ENCODE measurements at regions not wholly inside any gene's neighbourhood (a gene's known extent, or its start where the extent isn't known, plus 50 kb on each side); places are given as distances from the start of the nearest gene placed in this dataset.

GRCh38 chr3:5826467-5826866 lies 639.0 kb downstream of the EDEM1 start:
- no peaks in the 10 kb centered on the region for H3K27me3 Mint-ChIP-seq
- CTCF ChIA-PET = no interaction called here
- no peak for ATAC-seq

DNA sequence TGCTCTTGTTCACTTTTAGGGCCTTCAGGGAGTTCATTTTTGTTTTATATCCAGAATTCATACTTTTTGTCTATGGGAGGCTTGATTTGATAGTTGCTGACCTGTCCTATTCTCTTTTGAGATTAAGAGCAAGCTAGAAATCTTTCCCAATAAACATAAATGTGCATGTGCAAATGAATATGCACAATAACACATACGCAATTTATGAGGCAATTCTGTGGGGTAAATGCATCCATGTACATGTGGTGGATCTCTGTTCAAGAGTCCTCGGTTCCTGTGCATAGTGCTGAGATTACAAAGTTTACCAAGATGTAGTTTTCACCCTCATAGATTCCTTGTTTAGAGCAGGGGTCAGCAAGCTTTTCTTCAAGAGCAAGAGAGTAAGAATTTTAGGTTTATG lies 640.7 kb downstream of the EDEM1 start:
- H3K27ac Mint-ChIP-seq = no peak overlapping the region
- no peak for TF ChIP-seq CTCF (IDR thresholded peaks at IDR 0.05)
- intact Hi-C loops (cut with micrococcal nuclease) = no loop called here
- H3K27me3 Mint-ChIP-seq = no peaks in the 10 kb centered on the region
- ChIA-PET POLR2A (no interaction called here), CTCF (interaction anchor here (0.5 kb wide), 1 partner anchor 256 kb away, joined by 3 read pairs; no protein-coding TSS in a partner anchor)
- H3K9me3 Mint-ChIP-seq = peaks cover 3% of the 10 kb centered on the region
- H3K4me1 Mint-ChIP-seq (ENCODE audit: low read depth) = no peaks in the 10 kb centered on the region
- DNase-seq = no peak
- no peak for ATAC-seq
- H3K36me3 Mint-ChIP-seq (ENCODE audit: low read depth) = no peaks in the 10 kb centered on the region
- H3K4me3 Mint-ChIP-seq = no peak overlapping the region

More at GRCh38 chr3:5826467-5826866, 639.0 kb downstream of the EDEM1 start:
- Mint-ChIP-seq H3K27ac (no peak overlapping the region), H3K4me3 (no peak overlapping the region), H3K36me3 (ENCODE audit: low read depth) (no peaks in the 10 kb centered on the region), H3K9me3 (peaks cover 3% of the 10 kb centered on the region), H3K4me1 (ENCODE audit: low read depth) (no peaks in the 10 kb centered on the region)
- POLR2A ChIA-PET = no interaction called here
- TF ChIP-seq CTCF (IDR thresholded peaks at IDR 0.05) = no peak
- DNase-seq = no peak
- intact Hi-C loops (cut with micrococcal nuclease) = no loop called here

DNA sequence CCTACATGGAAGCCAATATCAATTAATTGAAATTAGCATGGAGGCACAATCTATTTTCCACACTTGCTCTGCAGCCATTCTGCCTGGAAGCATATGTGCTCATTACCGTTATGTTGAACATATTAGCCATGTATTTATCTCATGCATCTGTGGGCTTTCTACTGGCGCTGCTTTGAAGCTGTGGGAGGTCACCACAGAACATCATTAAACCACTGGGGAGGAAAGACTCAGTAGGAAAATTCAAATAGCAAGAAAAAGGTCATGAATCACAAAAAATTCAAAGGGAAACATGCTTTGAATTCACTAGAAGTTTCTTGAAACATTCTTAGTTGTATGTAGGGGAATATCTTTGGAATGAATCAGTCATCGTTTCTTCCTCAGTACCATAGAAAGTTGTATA lies 652.5 kb downstream of the EDEM1 start:
- H3K9me3 Mint-ChIP-seq = no peaks in the 10 kb centered on the region
- POLR2A ChIA-PET = no interaction called here

GRCh38 chr3:5841599-5841998 lies 654.1 kb downstream of the EDEM1 start:
- Mint-ChIP-seq H3K4me3 (no peak overlapping the region), H3K27ac (no peak overlapping the region), H3K9me3 (no peaks in the 10 kb centered on the region), H3K4me1 (ENCODE audit: low read depth) (no peaks in the 10 kb centered on the region), H3K36me3 (ENCODE audit: low read depth) (no peaks in the 10 kb centered on the region), H3K27me3 (no peaks in the 10 kb centered on the region)
- DNase-seq (no peak), ATAC-seq (no peak)
- intact Hi-C loops (cut with micrococcal nuclease) = no loop called here
- POLR2A ChIA-PET = no interaction called here
- no peak for TF ChIP-seq CTCF (IDR thresholded peaks at IDR 0.05)
- CTCF ChIA-PET = no interaction called here

More for the DNA sequence above, 652.5 kb downstream of the EDEM1 start:
- no peaks in the 10 kb centered on the region for H3K4me1 Mint-ChIP-seq (ENCODE audit: low read depth)
- ATAC-seq (no peak), DNase-seq (no peak)
- no peak overlapping the region for H3K27ac Mint-ChIP-seq
- no peaks in the 10 kb centered on the region for H3K27me3 Mint-ChIP-seq
- no peak for TF ChIP-seq CTCF (IDR thresholded peaks at IDR 0.05)
- no peak overlapping the region for H3K4me3 Mint-ChIP-seq
- CTCF ChIA-PET = no interaction called here
- intact Hi-C loops (cut with micrococcal nuclease) = no loop called here
- H3K36me3 Mint-ChIP-seq (ENCODE audit: low read depth) = no peaks in the 10 kb centered on the region

DNA sequence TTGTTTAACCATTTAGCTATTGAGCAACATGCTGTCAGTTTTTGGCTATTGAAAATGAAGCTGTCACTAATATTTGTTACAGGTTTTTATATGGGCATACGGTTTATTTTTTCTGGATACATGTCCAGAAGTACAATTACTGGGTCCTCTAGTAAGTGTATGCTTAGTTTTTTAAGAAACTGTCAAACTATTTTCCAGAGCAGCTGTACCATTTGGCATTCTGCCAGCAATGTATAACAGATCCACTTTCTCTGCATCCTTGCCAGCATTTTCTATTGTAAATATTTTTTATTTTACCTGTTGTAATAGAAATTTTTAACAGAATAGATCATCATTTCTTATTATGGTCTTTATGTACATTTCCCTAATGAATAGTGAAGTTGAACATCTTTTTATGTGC lies 658.8 kb downstream of the EDEM1 start:
- ChIA-PET POLR2A (no interaction called here), CTCF (no interaction called here)
- Mint-ChIP-seq H3K4me3 (no peak overlapping the region), H3K9me3 (no peaks in the 10 kb centered on the region), H3K4me1 (ENCODE audit: low read depth) (no peaks in the 10 kb centered on the region), H3K27ac (no peak overlapping the region), H3K36me3 (ENCODE audit: low read depth) (no peaks in the 10 kb centered on the region), H3K27me3 (no peaks in the 10 kb centered on the region)
- TF ChIP-seq CTCF (IDR thresholded peaks at IDR 0.05) = no peak
- intact Hi-C loops (cut with micrococcal nuclease) = no loop called here
- DNase-seq = no peak
- no peak for ATAC-seq
